ENCODE measurements at regions not wholly inside any gene's neighbourhood (a gene's known extent, or its start where the extent isn't known, plus 50 kb on each side); places are given as distances from the start of the nearest gene placed in this dataset.

DNA sequence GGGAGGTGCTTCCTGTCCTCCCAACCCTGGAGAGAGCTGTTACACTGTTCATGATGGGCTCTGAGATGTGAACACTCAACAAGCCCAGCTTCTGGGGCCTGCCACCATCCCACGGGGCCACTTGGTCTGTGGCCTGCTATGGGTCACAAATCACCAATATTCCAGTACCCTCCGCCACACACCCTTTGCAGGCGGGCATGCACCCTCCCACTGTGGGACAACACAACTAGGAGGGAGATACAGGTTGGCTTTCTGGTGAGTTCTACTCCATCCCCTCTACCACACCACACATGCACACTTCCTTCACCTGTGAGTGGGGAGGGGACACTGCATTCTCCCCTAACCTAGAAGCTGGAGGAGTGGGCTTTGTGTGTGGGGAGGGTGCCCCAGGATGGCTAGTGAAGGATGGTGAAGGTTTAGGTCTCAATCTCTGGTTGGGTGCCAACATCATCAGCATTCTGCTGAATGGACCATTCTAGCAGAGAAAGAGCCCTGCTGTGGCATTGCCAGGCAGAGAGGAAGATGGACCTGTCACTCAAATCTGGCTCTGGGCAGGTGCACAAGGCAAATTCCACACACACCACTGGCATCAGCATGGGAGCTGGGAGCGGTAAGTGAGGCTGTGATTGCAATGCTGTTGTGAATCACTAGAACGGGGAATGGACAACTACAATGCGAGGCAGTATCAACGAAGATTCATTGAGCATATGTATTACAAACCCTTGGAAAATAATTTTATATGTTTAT, 175.1 kb downstream of the THBS2 start:
- TF ChIP-seq, protein P1, sequence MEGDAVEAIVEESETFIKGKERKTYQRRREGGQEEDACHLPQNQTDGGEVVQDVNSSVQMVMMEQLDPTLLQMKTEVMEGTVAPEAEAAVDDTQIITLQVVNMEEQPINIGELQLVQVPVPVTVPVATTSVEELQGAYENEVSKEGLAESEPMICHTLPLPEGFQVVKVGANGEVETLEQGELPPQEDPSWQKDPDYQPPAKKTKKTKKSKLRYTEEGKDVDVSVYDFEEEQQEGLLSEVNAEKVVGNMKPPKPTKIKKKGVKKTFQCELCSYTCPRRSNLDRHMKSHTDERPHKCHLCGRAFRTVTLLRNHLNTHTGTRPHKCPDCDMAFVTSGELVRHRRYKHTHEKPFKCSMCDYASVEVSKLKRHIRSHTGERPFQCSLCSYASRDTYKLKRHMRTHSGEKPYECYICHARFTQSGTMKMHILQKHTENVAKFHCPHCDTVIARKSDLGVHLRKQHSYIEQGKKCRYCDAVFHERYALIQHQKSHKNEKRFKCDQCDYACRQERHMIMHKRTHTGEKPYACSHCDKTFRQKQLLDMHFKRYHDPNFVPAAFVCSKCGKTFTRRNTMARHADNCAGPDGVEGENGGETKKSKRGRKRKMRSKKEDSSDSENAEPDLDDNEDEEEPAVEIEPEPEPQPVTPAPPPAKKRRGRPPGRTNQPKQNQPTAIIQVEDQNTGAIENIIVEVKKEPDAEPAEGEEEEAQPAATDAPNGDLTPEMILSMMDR (IDR thresholded peaks at IDR 0.05; ENCODE audit: poor library complexity, severe bottlenecking), result no peak
- H3K4me3 ChIP-seq (ENCODE audit: severe bottlenecking), result no peak overlapping the region
- ATAC-seq (ENCODE audit: low read depth), result no peak
- H3K36me3 ChIP-seq (ENCODE audit: low read depth), result no peaks in the 10 kb centered on the region
- no peak overlapping the region for H3K27ac ChIP-seq (ENCODE audit: poor library complexity, severe bottlenecking)
- H3K27me3 ChIP-seq (ENCODE audit: insufficient read depth, poor library complexity, severe bottlenecking), result no peaks in the 10 kb centered on the region
- H3K4me1 ChIP-seq (ENCODE audit: insufficient read depth, poor library complexity, severe bottlenecking), result peaks cover 6% of the 10 kb centered on the region
- no peak for DNase-seq (ENCODE audit: low spot score)
- H3K9me3 ChIP-seq (ENCODE audit: severe bottlenecking), result no peaks in the 10 kb centered on the region

DNA sequence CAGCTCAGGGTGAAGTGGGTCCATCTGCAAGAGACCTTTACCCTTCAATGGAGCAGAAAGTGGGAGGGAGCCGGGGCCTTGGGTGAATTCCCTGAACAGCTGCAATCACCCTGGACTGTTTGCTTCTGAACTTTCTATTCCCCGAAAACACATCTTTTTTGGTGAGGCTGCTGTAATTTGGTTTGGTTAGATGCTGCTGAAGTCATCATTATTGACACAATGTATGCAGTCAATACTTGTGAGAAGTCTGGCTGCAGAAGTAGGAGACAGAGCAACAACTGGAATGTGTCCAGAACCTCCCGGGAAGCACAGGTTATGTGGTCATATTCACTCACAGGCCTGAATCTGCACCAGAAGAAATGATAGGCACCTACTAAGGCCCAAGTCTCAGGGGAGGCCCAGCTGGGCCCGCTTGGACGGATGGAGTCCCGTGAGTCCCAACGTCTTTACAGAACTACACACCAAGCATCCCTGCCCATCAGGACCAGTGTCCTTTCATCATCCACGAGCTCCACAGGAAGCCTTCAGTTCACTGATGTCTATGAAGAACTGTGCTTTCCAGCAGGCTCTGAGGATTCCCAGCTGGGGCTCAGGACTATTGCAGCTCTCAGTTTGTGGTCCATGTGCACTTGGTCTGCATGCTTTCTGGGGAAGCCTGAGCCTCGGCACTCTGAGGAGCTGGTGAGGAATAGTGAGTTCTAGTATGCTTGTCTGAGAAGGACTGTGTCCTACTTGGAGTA, 177.6 kb downstream of the THBS2 start:
- Histone ChIP-seq H3K9me3 (ENCODE audit: severe bottlenecking) (no peaks in the 10 kb centered on the region), H3K4me1 (ENCODE audit: insufficient read depth, poor library complexity, severe bottlenecking) (peaks cover 9% of the 10 kb centered on the region), H3K4me3 (ENCODE audit: severe bottlenecking) (no peak overlapping the region), H3K27me3 (ENCODE audit: insufficient read depth, poor library complexity, severe bottlenecking) (no peaks in the 10 kb centered on the region), H3K27ac (ENCODE audit: poor library complexity, severe bottlenecking) (no peak overlapping the region), H3K36me3 (ENCODE audit: low read depth) (no peaks in the 10 kb centered on the region)
- DNase-seq (ENCODE audit: low spot score) (no peak), ATAC-seq (ENCODE audit: low read depth) (no peak)
- TF ChIP-seq, protein P1 (IDR thresholded peaks at IDR 0.05; ENCODE audit: poor library complexity, severe bottlenecking), result no peak

DNA sequence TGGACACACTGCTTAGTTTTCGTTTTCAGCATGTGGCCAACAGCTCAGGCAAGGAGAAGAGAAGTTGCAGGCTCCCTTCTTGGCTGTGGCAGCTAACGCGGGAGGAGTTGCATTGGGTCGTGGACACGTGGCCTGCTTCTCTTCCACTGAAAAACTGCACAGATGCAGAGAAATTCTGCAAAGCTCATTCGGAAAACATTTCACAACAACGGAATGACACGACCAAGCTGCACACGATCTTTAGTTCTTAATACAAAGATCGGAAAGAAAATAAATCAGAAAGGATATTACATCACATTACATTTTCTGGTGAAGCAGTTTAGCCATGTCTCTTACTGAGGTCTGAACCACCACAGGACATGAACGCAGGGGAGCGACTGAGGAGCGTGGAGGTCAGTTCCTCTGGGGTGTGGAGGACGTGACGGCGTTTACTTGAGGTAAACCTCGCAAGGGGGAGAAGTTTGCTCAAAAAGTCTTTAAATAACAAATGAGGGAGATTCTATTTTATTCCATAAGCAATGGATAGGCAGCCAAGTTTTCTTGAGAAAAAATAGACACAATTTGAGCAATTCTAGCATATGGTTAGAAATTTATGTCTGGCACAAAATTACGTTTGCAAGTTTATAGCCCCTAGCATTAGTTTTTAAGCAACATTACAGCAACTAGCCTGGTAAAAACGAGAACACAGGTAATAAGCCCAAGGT, 178.3 kb downstream of the THBS2 start:
- ATAC-seq (ENCODE audit: low read depth) (no peak), DNase-seq (ENCODE audit: low spot score) (no peak)
- Histone ChIP-seq H3K4me3 (ENCODE audit: severe bottlenecking) (no peak overlapping the region), H3K27ac (ENCODE audit: poor library complexity, severe bottlenecking) (no peak overlapping the region), H3K4me1 (ENCODE audit: insufficient read depth, poor library complexity, severe bottlenecking) (peaks cover 13% of the 10 kb centered on the region), H3K9me3 (ENCODE audit: severe bottlenecking) (no peaks in the 10 kb centered on the region), H3K36me3 (ENCODE audit: low read depth) (no peaks in the 10 kb centered on the region), H3K27me3 (ENCODE audit: insufficient read depth, poor library complexity, severe bottlenecking) (no peaks in the 10 kb centered on the region)
- TF ChIP-seq, protein P1 (IDR thresholded peaks at IDR 0.05; ENCODE audit: poor library complexity, severe bottlenecking), result no peak

DNA sequence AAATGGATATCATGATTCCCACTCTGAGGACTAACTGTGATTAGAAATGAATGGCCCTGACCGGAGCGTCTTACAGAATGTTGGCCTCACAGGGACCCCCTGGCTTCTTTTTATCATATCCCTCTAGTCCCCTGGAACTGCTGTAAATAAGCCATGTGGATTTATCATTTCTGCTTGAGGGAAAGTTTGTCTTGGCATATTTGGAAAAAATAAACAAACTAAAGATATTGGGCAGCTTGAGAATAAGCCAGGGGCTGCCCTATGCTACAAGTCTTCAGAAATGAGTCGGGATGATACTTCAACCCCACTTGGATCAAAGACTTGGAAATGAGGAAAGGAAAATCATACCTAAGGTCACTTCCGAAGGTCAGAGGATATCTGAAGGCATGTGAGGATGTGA, 179.1 kb downstream of the THBS2 start:
- TF ChIP-seq, protein P1 (IDR thresholded peaks at IDR 0.05; ENCODE audit: poor library complexity, severe bottlenecking), result no peak
- Histone ChIP-seq H3K4me3 (ENCODE audit: severe bottlenecking) (no peak overlapping the region), H3K36me3 (ENCODE audit: low read depth) (no peaks in the 10 kb centered on the region), H3K9me3 (ENCODE audit: severe bottlenecking) (no peaks in the 10 kb centered on the region), H3K4me1 (ENCODE audit: insufficient read depth, poor library complexity, severe bottlenecking) (peaks cover 15% of the 10 kb centered on the region), H3K27me3 (ENCODE audit: insufficient read depth, poor library complexity, severe bottlenecking) (no peaks in the 10 kb centered on the region), H3K27ac (ENCODE audit: poor library complexity, severe bottlenecking) (no peak overlapping the region)
- ATAC-seq (ENCODE audit: low read depth) (no peak), DNase-seq (ENCODE audit: low spot score) (no peak)

Data from RWPE2 (cell line).